Activated T-cell treated with anti-CD3 and anti-CD28 coated beads for 24 hours (primary cell): ENCODE measurements at regions not wholly inside any gene's neighbourhood (a gene's known extent, or its start where the extent isn't known, plus 50 kb on each side); places are given as distances from the start of the nearest gene placed in this dataset.
"Not testable (repeated sequence)": the region's sequence is repeated elsewhere in the genome, so short reads cannot be mapped to it uniquely, and the experiment has no call there.

ENCODE experiments used
- DNase-seq: peaks from one replicate; pipeline ENCODE4 v3.0.0-alpha.2; 2020; ENCODE audit warnings: low read depth

- DNase-seq, result no peak
These were observed 139.5 kb upstream of the ZNF516 start for GRCh38 chr18:76634564-76634963.

DNA sequence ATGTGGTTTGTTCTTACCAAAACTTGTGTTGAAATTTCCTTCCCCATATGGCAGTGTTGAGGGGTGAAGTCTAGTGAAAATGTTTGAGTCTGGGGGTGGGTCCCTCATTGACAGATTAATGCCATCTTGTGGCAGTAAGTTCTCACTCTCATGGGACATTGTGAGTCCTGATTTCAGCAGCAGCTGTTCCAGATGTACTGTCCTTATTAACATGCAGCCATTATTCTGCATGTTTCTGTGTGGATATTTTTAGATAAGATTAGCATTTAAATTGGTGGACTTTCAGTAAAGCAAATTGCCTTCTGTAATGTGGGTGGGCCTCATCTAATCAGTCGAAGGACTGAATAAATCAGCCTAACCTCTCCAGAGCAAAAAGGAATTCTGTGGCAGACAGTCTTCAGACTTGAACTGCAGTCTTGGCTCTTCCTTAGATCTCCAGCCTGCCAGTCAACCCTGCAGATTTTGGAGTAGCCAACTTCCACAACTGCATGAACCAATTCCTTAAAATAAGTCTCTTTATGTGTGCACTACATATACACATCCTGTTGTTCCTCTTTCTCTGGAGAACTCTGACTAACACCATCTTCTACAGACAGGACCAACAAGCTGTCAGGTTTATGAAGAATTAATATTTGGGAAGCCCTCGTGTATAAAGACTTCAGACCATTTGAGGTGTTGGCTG lies 138.7 kb upstream of the ZNF516 start:
- no peak for DNase-seq

DNA sequence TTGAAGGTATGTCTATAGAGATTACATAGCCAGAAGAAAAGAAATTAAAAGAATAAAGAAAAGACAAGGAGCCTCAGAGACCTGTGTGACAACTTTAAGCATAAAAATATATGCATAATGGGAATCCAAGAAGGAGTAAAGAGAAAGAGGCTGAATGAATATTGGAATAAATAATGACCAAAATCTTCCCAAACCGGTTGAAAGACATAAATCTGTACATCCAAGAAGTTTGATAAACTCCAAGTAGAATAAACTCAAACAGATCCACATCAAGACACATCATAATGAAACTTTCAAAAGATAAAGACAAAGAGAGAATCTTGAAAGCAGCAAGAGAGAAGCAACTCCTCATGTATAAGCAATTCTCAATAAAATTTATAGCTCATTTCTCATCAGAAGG lies 132.4 kb upstream of the ZNF516 start:
- DNase-seq, result no peak

- no peak for DNase-seq
These were observed 131.9 kb upstream of the ZNF516 start for GRCh38 chr18:76626991-76627390.

- no peak for DNase-seq
These were observed 127.6 kb upstream of the ZNF516 start for GRCh38 chr18:76622651-76623050.

GRCh38 chr18:76621782-76622495 lies 126.9 kb upstream of the ZNF516 start:
- no peak for DNase-seq

- no peak for DNase-seq
These were observed 126.2 kb upstream of the ZNF516 start for GRCh38 chr18:76621226-76621625.

DNA sequence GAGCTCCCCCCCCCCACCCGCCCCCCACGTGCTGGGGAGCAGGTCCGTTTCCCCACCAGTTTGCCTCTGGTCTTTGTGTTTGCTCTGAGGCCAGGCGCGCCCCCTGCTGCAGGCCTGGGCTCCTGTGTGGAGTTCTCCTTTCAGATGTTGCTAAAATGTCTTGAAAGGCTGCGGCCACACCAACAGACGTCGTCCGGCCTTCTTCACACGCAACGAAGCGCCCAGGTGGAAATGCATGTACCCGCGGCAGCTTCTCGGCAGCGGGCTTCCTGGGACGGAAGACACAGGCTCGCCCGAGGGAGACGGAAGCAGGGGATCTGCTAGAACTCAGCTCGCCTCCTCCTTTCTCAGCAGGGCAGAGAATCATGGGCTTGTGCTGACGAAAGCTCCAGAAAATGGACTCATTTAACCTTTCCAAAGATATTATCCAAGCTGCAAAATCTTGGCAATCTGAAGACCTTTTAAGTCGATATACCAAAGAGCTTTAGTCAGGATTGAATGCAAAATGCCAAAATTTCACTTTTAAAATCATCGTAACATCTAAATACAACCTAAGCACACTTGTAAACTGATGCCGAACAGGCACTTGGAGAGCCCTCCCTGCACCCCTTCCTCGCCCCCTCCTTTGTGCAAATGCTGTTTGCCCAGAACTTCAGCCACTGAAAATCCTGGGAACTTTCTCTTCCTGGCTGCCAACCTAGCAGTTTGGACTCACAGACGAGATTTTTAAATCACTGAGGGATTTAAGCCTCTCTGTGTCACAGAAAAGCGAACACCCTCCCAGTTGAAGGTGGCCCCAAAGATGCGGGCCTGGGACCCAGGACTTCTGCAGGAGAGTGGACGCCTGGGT lies 125.5 kb upstream of the ZNF516 start:
- DNase-seq, result peak; percentile 11

GRCh38 chr18:76619621-76620315 lies 124.7 kb upstream of the ZNF516 start:
- DNase-seq, result no peak

- DNase-seq, result no peak
These were observed 124.2 kb upstream of the ZNF516 start for GRCh38 chr18:76619261-76619620.

GRCh38 chr18:76618721-76619120 lies 123.7 kb upstream of the ZNF516 start:
- no peak for DNase-seq

DNA sequence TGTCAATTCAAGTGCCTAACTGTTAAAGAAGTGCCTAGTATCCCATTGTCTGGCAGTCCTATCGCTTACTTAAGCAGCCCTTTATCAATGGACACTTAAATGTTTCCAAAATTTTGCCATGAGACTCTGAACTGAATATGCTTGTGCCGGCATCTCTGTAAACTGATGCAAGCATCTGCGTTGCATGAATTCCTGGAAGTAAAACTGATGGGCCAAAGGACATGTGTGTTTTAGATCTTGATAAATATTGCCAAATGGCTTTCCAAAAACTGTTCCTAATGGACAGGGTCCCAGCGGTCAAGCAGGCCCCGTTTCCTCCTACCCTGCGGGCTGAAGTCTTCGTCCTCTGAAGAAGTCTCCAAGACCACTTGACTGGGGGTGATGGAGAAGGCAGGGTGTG lies 121.3 kb upstream of the ZNF516 start:
- no peak for DNase-seq

DNA sequence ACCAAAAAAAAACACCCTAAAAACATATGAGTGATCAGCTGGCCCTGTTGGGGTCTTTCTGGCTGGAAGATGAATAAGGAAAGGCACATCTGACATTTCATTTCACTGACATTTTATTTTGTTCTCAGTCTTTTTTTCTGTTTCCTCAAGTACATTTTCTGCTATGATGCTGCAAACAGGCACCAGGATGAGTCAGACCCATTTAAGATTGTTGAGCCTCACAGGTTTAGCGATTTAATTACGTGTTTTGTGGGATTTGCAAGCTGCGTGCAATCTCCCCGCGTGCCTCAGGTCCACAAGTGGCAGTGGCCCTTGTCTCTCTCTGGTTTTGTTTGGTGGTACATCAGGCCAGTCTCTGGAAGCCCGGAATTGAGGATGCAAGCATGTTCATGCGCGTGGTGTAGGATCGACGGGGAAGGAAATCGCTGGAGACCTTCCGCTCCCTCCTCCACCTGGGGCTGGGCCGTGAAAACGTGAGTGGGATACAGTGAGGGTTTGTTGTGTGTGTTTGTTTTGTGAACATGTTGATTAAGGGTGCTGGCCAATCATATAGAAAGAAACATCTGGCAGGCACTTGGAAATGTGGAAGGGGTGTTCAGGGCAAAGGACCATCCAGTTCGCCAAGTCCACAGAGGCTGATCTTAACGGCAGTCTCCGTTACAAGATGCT lies 120.2 kb upstream of the ZNF516 start:
- no peak for DNase-seq

GRCh38 chr18:76613755-76614120 lies 118.7 kb upstream of the ZNF516 start:
- no peak for DNase-seq

- DNase-seq, result no peak
These were observed 118.2 kb upstream of the ZNF516 start for GRCh38 chr18:76613053-76613754.

DNA sequence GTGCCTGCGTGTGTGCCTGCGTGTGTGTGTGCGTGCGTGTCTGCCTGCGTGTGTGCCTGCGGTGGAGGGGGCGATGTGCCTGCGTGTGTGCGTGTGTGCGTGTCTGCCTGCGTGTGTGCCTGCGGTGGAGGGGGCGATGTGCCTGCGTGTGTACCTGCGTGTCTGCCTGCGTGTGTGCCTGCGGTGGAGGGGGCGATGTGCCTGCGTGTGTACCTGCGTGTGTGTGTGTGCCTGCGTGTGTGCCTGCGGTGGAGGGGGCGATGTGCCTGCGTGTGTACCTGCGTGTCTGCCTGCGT lies 116.7 kb upstream of the ZNF516 start:
- not testable (repeated sequence) for DNase-seq

DNA sequence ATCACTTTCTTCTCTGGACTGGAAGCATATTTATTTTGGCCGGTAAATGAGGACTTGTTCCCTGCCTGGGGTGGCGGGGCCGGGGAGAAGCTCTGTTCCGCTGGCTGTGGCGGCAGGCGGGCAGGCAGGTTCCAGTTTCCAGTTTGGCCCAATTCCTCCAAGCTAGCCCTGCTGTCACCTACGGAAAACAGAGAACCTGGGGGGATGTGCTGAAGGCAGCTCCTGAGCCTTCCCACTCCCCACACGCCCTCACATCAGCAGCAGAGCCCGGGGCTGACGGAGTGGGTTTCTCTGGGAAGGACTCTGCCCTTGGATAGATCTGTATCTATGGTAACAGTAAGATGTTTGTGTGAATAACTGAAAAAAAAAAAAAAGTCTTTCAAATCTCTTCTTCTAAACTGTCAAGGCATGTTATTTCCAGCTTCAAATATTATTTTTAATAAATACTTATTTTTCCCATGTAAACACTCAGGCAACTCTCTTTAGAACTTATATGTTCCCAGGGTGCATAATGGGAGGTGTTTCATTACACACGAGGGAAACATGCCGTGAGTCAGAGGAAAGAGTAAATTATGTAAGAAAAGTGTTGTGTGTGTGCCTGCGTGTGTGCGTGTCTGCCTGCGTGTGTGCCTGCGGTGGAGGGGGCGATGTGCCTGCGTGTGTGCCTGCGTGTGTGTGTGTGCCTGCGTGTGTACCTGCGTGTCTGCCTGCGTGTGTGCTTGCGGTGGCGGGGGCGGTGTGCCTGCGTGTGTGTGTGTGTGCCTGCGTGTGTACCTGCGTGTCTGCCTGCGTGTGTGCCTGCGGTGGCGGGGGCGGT lies 116.1 kb upstream of the ZNF516 start:
- no peak for DNase-seq

- DNase-seq, result no peak
These were observed 115.0 kb upstream of the ZNF516 start for GRCh38 chr18:76610012-76610411.

GRCh38 chr18:76605341-76605929 lies 110.4 kb upstream of the ZNF516 start:
- no peak for DNase-seq

DNA sequence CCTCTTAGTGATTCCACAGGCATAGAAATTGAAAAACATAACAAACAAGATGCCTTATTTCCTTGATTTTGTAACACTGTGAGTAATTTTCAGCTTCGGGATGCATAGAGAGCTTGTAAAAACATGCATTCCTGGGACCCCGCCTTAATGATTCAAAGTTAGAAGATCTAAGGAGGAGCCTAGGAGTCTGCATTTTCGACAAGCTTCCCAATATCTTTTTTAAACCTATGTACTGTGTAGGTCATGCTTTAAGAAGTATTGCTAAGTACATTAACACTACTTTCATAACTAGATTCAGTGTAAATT lies 109.8 kb upstream of the ZNF516 start:
- no peak for DNase-seq
